Thoracic aorta (tissue), 2 donors: ENCODE measurements at regions not wholly inside any gene's neighbourhood (a gene's known extent, or its start where the extent isn't known, plus 50 kb on each side); places are given as distances from the start of the nearest gene placed in this dataset.

ENCODE experiments used
- ATAC-seq: fragments of 150-250 bp; one replicate; pipeline ENCODE4 v1.8.0; 2017; ENCODE audit warnings: low read depth; ENCODE audit not compliant: insufficient number of reproducible peaks, low FRiP score
- DNase-seq: peaks from one replicate; pipeline ENCODE4 v3.0.0-alpha.2; 2020; ENCODE audit warnings: low spot score
- H3K27ac ChIP-seq, 2 donors: fragments of 200-600 bp; sonication (generic); 1 replicate in 1 of 2; 2 replicates in 1 of 2; pipeline ENCODE4 v1.5.1; 2016; ENCODE audit warnings: mild to moderate bottlenecking in 2 of 2, moderate library complexity in 2 of 2
- H3K27me3 ChIP-seq: fragments of 200-600 bp; sonication (generic); replicated peaks from 2 replicates; pipeline ENCODE4 v1.6.0; 2016; ENCODE audit warnings: mild to moderate bottlenecking; ENCODE audit not compliant: insufficient read depth
- H3K36me3 ChIP-seq: fragments of 200-600 bp; sonication (generic); one replicate; pipeline ENCODE4 v1.5.1; 2016
- H3K4me1 ChIP-seq, 2 donors: fragments of 200-600 bp; sonication (generic); 1 replicate in 1 of 2; 2 replicates in 1 of 2; pipeline versions ENCODE4 v1.5.1 to v1.6.0; 2016; ENCODE audit warnings: low read depth in 2 of 2, mild to moderate bottlenecking in 1 of 2; ENCODE audit not compliant: control insufficient read depth in 1 of 2
- H3K4me3 ChIP-seq: fragments of 200-600 bp; sonication (generic); 2 replicates; pipeline ENCODE4 v1.5.1; 2016; ENCODE audit warnings: mild to moderate bottlenecking
- H3K9me3 ChIP-seq: fragments of 200-600 bp; sonication (generic); 2 replicates; pipeline ENCODE4 v1.5.1; 2016
- CTCF ChIP-seq: fragments of 200-600 bp; sonication (generic); IDR thresholded peaks from one replicate; pipeline ENCODE4 v1.5.1; 2019; ENCODE audit warnings: antibody characterized with exemption

- H3K27me3 ChIP-seq: no peaks in the 10 kb centered on the region
- H3K9me3 ChIP-seq: no peaks in the 10 kb centered on the region
- DNase-seq (no peak), ATAC-seq (no peak)
- H3K4me1 ChIP-seq: no peaks in the 10 kb centered on the region
- TF ChIP-seq CTCF: no peak
- H3K4me3 ChIP-seq: no peak overlapping the region
- H3K27ac ChIP-seq: no peak overlapping the region
- no peaks in the 10 kb centered on the region for H3K36me3 ChIP-seq
Measured at GRCh38 chr19:32195706-32196610, 149.5 kb upstream of the ZNF507 start.

- DNase-seq: no peak
- Histone ChIP-seq H3K36me3 (no peaks in the 10 kb centered on the region), H3K4me3 (no peak overlapping the region), H3K27me3 (no peaks in the 10 kb centered on the region), H3K4me1 (no peaks in the 10 kb centered on the region), H3K27ac (no peak overlapping the region), H3K9me3 (no peaks in the 10 kb centered on the region)
- no peak for ATAC-seq
- TF ChIP-seq CTCF: no peak
Measured at GRCh38 chr19:32196690-32197420, 148.6 kb upstream of the ZNF507 start.

GRCh38 chr19:32197896-32198882 is 147.2 kb upstream of the ZNF507 start:
- Histone ChIP-seq H3K4me1 (no peaks in the 10 kb centered on the region), H3K36me3 (no peaks in the 10 kb centered on the region), H3K27ac (no peak overlapping the region), H3K4me3 (no peak overlapping the region), H3K9me3 (no peaks in the 10 kb centered on the region), H3K27me3 (no peaks in the 10 kb centered on the region)
- DNase-seq (no peak), ATAC-seq (no peak)
- no peak for TF ChIP-seq CTCF

- Histone ChIP-seq H3K27ac (no peak overlapping the region), H3K4me1 (no peaks in the 10 kb centered on the region), H3K4me3 (no peak overlapping the region), H3K9me3 (no peaks in the 10 kb centered on the region), H3K27me3 (no peaks in the 10 kb centered on the region), H3K36me3 (no peaks in the 10 kb centered on the region)
- no peak for TF ChIP-seq CTCF
- ATAC-seq (no peak), DNase-seq (no peak)
Measured at GRCh38 chr19:32199501-32200040, 145.8 kb upstream of the ZNF507 start.
